ENCODE measurements at regions not wholly inside any gene's neighbourhood (a gene's known extent, or its start where the extent isn't known, plus 50 kb on each side); places are given as distances from the start of the nearest gene placed in this dataset.

GRCh38 chr14:53672526-53672925 lies 284.1 kb downstream of the BMP4 start:
- no peak overlapping the region for H3K23ac ChIP-seq (ENCODE audit: insufficient read length)
- no peak overlapping the region for H4K91ac ChIP-seq (replicated peaks; ENCODE audit: insufficient read length, low read length)
- no peaks in the 10 kb centered on the region for H3K4me1 ChIP-seq (replicated peaks in 1 of 4; ENCODE audit: control insufficient read depth in 3 of 4, insufficient read depth in 4 of 4, low read length in 3 of 4)
- no peak overlapping the region for H2BK12ac ChIP-seq (ENCODE audit: low read depth, low read length)
- POLR2A ChIA-PET (ENCODE audit: partially characterized antibody): no interaction called here
- FAIRE-seq (no peak), DNase-seq (ENCODE audit: low read depth in 1 of 2, low spot score in 2 of 2) (no peak)
- H2BK15ac ChIP-seq (ENCODE audit: low read length): no peak overlapping the region
- H3K14ac ChIP-seq (ENCODE audit: insufficient read length): no peak overlapping the region
- no peak overlapping the region for H3K56ac ChIP-seq (replicated peaks; ENCODE audit: insufficient read length, low read depth, low read length)
- no peaks in the 10 kb centered on the region for H3K79me1 ChIP-seq (ENCODE audit: low read depth, low read length)
- no peak overlapping the region for H2AK5ac ChIP-seq (ENCODE audit: low read depth, low read length)
- no peaks in the 10 kb centered on the region for H3K23me2 ChIP-seq (ENCODE audit: low read depth, low read length)
- H3K18ac ChIP-seq (ENCODE audit: extremely low read depth, low read length): no peak overlapping the region
- TF ChIP-seq PHF8 (conservative IDR thresholded peaks at IDR 0.05; ENCODE audit: low read depth, low read length) (no peak), SIN3A (conservative IDR thresholded peaks at IDR 0.05 in 1 of 2, IDR thresholded peaks at IDR 0.05 in 1 of 2; ENCODE audit: low read depth in 1 of 2, low read length in 2 of 2) (no peak), TBP (IDR thresholded peaks at IDR 0.05; ENCODE audit: low read depth, low read length) (no peak), CHD1 (IDR thresholded peaks at IDR 0.05; ENCODE audit: low read depth, low read length) (no peak), RXRA (IDR thresholded peaks at IDR 0.05; ENCODE audit: insufficient read depth, low read depth, low read length) (no peak), BRCA1 (IDR thresholded peaks at IDR 0.05; ENCODE audit: low read depth, low read length) (no peak), EZH2 (IDR thresholded peaks at IDR 0.05; ENCODE audit: low read depth, low read length, severe bottlenecking) (no peak), JUND (IDR thresholded peaks at IDR 0.05; ENCODE audit: low read length) (no peak), YY1 (IDR thresholded peaks at IDR 0.05; ENCODE audit: low read depth, low read length) (no peak), MAX (IDR thresholded peaks at IDR 0.05) (no peak), SIRT6 (IDR thresholded peaks at IDR 0.05; ENCODE audit: low read length) (no peak), KDM4A (IDR thresholded peaks at IDR 0.05; ENCODE audit: low read depth, low read length, severe bottlenecking) (no peak)
- H4K8ac ChIP-seq (ENCODE audit: extremely low read depth, insufficient read depth, low read length): no peak overlapping the region
- H2BK5ac ChIP-seq (ENCODE audit: low read depth, low read length): no peak overlapping the region
- no peak overlapping the region for H4K5ac ChIP-seq (ENCODE audit: insufficient read length, low read depth, low read length)
- H3K4ac ChIP-seq (replicated peaks; ENCODE audit: insufficient read length, low read depth, low read length): no peak overlapping the region
- no peak overlapping the region for H2BK120ac ChIP-seq (replicated peaks; ENCODE audit: low read depth, low read length)
- H3K9ac ChIP-seq (replicated peaks in 1 of 4; ENCODE audit: extremely low read depth in 1 of 4, low read depth in 3 of 4, low read length in 3 of 4): no peak overlapping the region
- WGBS, 2 experiments (ENCODE audit: extremely low coverage in 1 of 2, insufficient coverage in 1 of 2, insufficient read length in 1 of 2, insufficient replicate concordance in 2 of 2, low coverage in 1 of 2, low lambda C conversion rate in 2 of 2, missing lambda C conversion rate in 1 of 2): 93% methylated on average over 2 of the region's 2 CpGs; no CpG with 5 or more reads in 1 of the 2 experiments
- H2BK20ac ChIP-seq (ENCODE audit: low read length): no peak overlapping the region
- CTCF ChIA-PET (ENCODE audit: partially characterized antibody): no interaction called here
- no peaks in the 10 kb centered on the region for H3K79me2 ChIP-seq (ENCODE audit: control insufficient read depth in 1 of 2, insufficient read depth in 2 of 2, low read length in 2 of 2)
- H3K27me3 ChIP-seq (replicated peaks in 1 of 4; ENCODE audit: control insufficient read depth in 3 of 4, extremely low read depth in 1 of 4, insufficient read depth in 3 of 4, low read length in 3 of 4): no peaks in the 10 kb centered on the region
- no peaks in the 10 kb centered on the region; a peak in 1 of 4 replicates for H3K9me3 ChIP-seq (ENCODE audit: insufficient read depth in 2 of 2, low read depth in 1 of 2, low read length in 1 of 2)
- H4K20me1 ChIP-seq (replicated peaks in 1 of 2; ENCODE audit: control insufficient read depth in 1 of 2, insufficient read depth in 2 of 2, low read length in 2 of 2): no peaks in the 10 kb centered on the region
- H2AFZ ChIP-seq (ENCODE audit: low read length): no peak overlapping the region
- no peak overlapping the region for H3K4me2 ChIP-seq (ENCODE audit: insufficient read depth in 1 of 2, low read depth in 2 of 2, low read length in 2 of 2)
- no peaks in the 10 kb centered on the region for H3K36me3 ChIP-seq (ENCODE audit: control insufficient read depth in 2 of 4, insufficient read depth in 4 of 4, low read length in 3 of 4)
- no peak overlapping the region for H3K4me3 ChIP-seq (ENCODE audit: extremely low read depth in 1 of 4, insufficient read depth in 2 of 4, low read depth in 3 of 4, low read length in 4 of 4)
- no peak overlapping the region for H3K27ac ChIP-seq (ENCODE audit: low read depth, low read length)

Data from H1 (cell line).